ENCODE measurements at regions not wholly inside any gene's neighbourhood (a gene's known extent, or its start where the extent isn't known, plus 50 kb on each side); places are given as distances from the start of the nearest gene placed in this dataset.

DNA sequence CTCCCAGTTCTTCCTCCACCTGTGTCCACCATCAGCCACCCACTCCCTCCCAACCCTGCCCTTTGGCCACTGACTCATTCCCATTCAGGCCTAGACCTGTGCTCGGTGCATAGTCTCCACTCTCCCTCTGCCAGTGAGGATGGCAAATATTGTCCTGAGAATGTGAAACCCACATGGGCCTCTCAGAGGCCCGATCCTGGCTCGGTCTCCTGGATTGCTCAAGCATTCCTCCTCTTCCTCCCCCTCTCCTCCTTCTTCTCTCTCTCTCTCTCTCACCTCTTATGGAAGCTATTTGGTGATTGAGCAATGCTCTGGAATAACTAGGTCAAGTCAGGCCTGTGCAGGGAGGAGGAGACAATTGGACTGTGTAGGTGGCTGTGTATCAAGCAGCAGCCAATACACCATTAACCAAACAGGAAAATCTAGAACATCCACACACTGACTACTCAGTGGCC is 99.9 kb downstream of the KLF4 start:
- TF ChIP-seq, protein P1, sequence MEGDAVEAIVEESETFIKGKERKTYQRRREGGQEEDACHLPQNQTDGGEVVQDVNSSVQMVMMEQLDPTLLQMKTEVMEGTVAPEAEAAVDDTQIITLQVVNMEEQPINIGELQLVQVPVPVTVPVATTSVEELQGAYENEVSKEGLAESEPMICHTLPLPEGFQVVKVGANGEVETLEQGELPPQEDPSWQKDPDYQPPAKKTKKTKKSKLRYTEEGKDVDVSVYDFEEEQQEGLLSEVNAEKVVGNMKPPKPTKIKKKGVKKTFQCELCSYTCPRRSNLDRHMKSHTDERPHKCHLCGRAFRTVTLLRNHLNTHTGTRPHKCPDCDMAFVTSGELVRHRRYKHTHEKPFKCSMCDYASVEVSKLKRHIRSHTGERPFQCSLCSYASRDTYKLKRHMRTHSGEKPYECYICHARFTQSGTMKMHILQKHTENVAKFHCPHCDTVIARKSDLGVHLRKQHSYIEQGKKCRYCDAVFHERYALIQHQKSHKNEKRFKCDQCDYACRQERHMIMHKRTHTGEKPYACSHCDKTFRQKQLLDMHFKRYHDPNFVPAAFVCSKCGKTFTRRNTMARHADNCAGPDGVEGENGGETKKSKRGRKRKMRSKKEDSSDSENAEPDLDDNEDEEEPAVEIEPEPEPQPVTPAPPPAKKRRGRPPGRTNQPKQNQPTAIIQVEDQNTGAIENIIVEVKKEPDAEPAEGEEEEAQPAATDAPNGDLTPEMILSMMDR (IDR thresholded peaks at IDR 0.05): peak in 1 of 6 experiments; percentile 3
- TF ChIP-seq POLR2A (IDR thresholded peaks at IDR 0.05): no peak
